ENCODE measurements at regions not wholly inside any gene's neighbourhood (a gene's known extent, or its start where the extent isn't known, plus 50 kb on each side); places are given as distances from the start of the nearest gene placed in this dataset.

GRCh38 chr15:97817276-97817890, 143.1 kb upstream of the ARRDC4 start:
- no peak for TF ChIP-seq POLR2A (IDR thresholded peaks at IDR 0.05)
- no peak for TF ChIP-seq CTCF (IDR thresholded peaks at IDR 0.05)

Data from heart left ventricle (tissue), 13 donors.